ENCODE measurements at regions not wholly inside any gene's neighbourhood (a gene's known extent, or its start where the extent isn't known, plus 50 kb on each side); places are given as distances from the start of the nearest gene placed in this dataset.

DNA sequence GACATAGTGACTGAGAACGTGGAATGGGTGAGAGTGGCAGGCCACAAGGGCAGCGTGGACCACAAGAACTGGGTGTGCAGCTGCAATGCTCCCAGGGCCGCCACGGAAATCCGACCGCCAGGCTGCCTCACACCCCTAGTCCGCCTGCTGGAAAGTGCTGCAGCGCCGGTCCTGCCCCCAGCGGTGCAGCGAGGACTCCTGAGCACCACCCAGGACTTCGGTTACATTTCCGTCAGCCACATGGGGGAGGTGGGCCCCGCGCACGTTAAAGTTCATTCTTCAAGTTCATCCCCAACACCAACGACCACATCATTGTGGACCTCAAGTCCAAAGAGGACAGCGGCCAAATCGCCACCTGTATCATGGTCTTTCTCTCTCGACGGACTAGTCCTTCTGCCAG, 126.1 kb upstream of the CARMIL1 start:
- no peak overlapping the region for H3K27ac ChIP-seq
- no peak for TF ChIP-seq EZH2 (IDR thresholded peaks at IDR 0.05; ENCODE audit: borderline replicate concordance)
- TF ChIP-seq EZH2phosphoT487 (IDR thresholded peaks at IDR 0.05; ENCODE audit: low read depth, severe bottlenecking, unreplicated experiment), result no peak
- TF ChIP-seq, protein P1, sequence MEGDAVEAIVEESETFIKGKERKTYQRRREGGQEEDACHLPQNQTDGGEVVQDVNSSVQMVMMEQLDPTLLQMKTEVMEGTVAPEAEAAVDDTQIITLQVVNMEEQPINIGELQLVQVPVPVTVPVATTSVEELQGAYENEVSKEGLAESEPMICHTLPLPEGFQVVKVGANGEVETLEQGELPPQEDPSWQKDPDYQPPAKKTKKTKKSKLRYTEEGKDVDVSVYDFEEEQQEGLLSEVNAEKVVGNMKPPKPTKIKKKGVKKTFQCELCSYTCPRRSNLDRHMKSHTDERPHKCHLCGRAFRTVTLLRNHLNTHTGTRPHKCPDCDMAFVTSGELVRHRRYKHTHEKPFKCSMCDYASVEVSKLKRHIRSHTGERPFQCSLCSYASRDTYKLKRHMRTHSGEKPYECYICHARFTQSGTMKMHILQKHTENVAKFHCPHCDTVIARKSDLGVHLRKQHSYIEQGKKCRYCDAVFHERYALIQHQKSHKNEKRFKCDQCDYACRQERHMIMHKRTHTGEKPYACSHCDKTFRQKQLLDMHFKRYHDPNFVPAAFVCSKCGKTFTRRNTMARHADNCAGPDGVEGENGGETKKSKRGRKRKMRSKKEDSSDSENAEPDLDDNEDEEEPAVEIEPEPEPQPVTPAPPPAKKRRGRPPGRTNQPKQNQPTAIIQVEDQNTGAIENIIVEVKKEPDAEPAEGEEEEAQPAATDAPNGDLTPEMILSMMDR (IDR thresholded peaks at IDR 0.05; ENCODE audit: poor library complexity), result no peak
- whole genome bisulfite sequencing (ENCODE audit: low lambda C conversion rate, missing lambda C conversion rate), result 98% methylated on average over 21 of the region's 21 CpGs

DNA sequence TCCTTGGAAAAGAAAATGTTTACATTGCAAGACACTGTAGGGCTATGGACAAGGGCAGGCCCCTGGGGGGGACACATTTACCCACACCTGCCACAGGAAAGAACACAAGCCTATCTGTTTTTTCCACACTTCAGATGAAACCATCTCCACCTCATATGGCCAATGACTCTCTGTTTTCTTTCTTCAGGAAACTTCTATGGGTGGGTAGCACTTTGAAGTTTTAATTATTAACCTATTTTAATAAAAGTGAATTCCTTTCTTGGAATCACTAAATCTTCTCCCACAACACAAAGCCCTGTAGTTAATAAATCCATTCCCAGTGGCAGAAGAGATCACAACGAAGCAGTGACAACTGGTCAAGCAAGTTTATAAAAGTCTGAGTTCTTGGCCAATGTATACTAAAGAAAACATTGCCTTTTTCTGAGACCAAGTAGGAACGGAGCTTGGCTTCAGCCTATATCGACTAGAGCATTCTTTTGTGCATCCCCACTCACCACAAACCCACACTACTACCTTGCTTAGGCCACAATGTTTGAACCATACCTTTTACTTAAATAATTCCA, 125.1 kb upstream of the CARMIL1 start:
- Histone ChIP-seq H3K9me3 (ENCODE audit: low read depth) (peaks cover 7% of the 10 kb centered on the region), H4K20me1 (ENCODE audit: insufficient read depth, poor library complexity, severe bottlenecking) (no peaks in the 10 kb centered on the region), H3K79me2 (no peaks in the 10 kb centered on the region), H2AFZ (no peak overlapping the region), H3K9me2 (replicated peaks; ENCODE audit: insufficient read depth) (no peaks in the 10 kb centered on the region), H3K4me2 (no peak overlapping the region), H3K4me1 (ENCODE audit: insufficient read depth) (no peaks in the 10 kb centered on the region), H3K4me3 (no peak overlapping the region), H3K36me3 (replicated peaks; ENCODE audit: insufficient read depth, low read depth) (no peaks in the 10 kb centered on the region), H3K27me3 (no peaks in the 10 kb centered on the region), H3K27ac (peak overlapping the region; percentile 7)
- TF ChIP-seq EZH2 (IDR thresholded peaks at IDR 0.05; ENCODE audit: borderline replicate concordance) (no peak), EZH2phosphoT487 (IDR thresholded peaks at IDR 0.05; ENCODE audit: low read depth, severe bottlenecking, unreplicated experiment) (no peak)
- TF ChIP-seq, protein P1 (IDR thresholded peaks at IDR 0.05; ENCODE audit: poor library complexity), result no peak
- WGBS (ENCODE audit: low lambda C conversion rate, missing lambda C conversion rate), result 56% methylated on average over 3 of the region's 3 CpGs
- no peak for DNase-seq (ENCODE audit: low spot score)

More for the DNA sequence above, 126.1 kb upstream of the CARMIL1 start:
- no peaks in the 10 kb centered on the region for H3K79me2 ChIP-seq
- H3K27me3 ChIP-seq, result no peaks in the 10 kb centered on the region
- H3K4me3 ChIP-seq, result no peak overlapping the region
- H3K4me2 ChIP-seq, result no peak overlapping the region
- no peaks in the 10 kb centered on the region for H4K20me1 ChIP-seq (ENCODE audit: insufficient read depth, poor library complexity, severe bottlenecking)
- no peaks in the 10 kb centered on the region for H3K4me1 ChIP-seq (ENCODE audit: insufficient read depth)
- no peaks in the 10 kb centered on the region for H3K36me3 ChIP-seq (replicated peaks; ENCODE audit: insufficient read depth, low read depth)
- H2AFZ ChIP-seq, result no peak overlapping the region
- H3K9me2 ChIP-seq (replicated peaks; ENCODE audit: insufficient read depth), result no peaks in the 10 kb centered on the region
- DNase-seq (ENCODE audit: low spot score), result no peak
- peaks cover 1% of the 10 kb centered on the region for H3K9me3 ChIP-seq (ENCODE audit: low read depth)

DNA sequence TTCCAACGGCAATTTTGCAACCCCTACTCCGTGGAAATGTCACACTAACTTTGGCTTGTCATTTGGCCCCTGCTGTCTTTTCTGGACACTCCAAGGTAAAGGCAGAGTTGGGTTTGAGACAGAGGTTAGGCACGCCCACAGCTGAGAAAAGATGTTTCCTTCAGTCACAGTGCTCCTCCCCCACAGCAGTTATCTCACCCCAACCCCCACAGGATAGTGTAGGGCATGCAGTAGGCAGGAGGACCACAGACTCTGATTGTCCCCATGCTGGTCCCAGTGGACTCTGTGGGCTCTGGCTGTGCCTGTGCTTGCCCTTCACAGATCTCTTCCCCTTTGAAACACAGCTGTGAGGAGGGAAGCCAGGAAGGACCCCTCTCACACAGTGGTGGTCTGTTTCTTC, 124.0 kb upstream of the CARMIL1 start:
- no peak for DNase-seq (ENCODE audit: low spot score)
- no peaks in the 10 kb centered on the region for H3K79me2 ChIP-seq
- 77% methylated on average over 3 of the region's 3 CpGs for WGBS (ENCODE audit: low lambda C conversion rate, missing lambda C conversion rate)
- H3K4me2 ChIP-seq, result no peak overlapping the region
- no peaks in the 10 kb centered on the region for H3K36me3 ChIP-seq (replicated peaks; ENCODE audit: insufficient read depth, low read depth)
- H3K27me3 ChIP-seq, result no peaks in the 10 kb centered on the region
- H3K4me3 ChIP-seq, result no peak overlapping the region
- no peak overlapping the region for H2AFZ ChIP-seq
- H3K9me3 ChIP-seq (ENCODE audit: low read depth), result peaks cover 7% of the 10 kb centered on the region
- no peaks in the 10 kb centered on the region for H3K9me2 ChIP-seq (replicated peaks; ENCODE audit: insufficient read depth)
- H4K20me1 ChIP-seq (ENCODE audit: insufficient read depth, poor library complexity, severe bottlenecking), result no peaks in the 10 kb centered on the region
- H3K27ac ChIP-seq, result no peak overlapping the region
- TF ChIP-seq EZH2 (IDR thresholded peaks at IDR 0.05; ENCODE audit: borderline replicate concordance), result no peak
- no peak for TF ChIP-seq EZH2phosphoT487 (IDR thresholded peaks at IDR 0.05; ENCODE audit: low read depth, severe bottlenecking, unreplicated experiment)
- TF ChIP-seq, protein P1 (IDR thresholded peaks at IDR 0.05; ENCODE audit: poor library complexity), result no peak
- no peaks in the 10 kb centered on the region for H3K4me1 ChIP-seq (ENCODE audit: insufficient read depth)

Measured in hepatocyte (in vitro differentiated cells).